ENCODE measurements at regions not wholly inside any gene's neighbourhood (a gene's known extent, or its start where the extent isn't known, plus 50 kb on each side); places are given as distances from the start of the nearest gene placed in this dataset.

GRCh38 chr1:193749868-193750267 lies 563.5 kb upstream of the B3GALT2 start:
- ATAC-seq, result no peak
- no peak overlapping the region for H3K4me3 ChIP-seq
- H3K27me3 ChIP-seq, result no peaks in the 10 kb centered on the region
- H3K4me1 ChIP-seq, result no peaks in the 10 kb centered on the region
- 94 to 99% (median 97%) methylated on average over 2 of the region's 2 CpGs for WGBS, 4 donors
- TF ChIP-seq CTCF (IDR thresholded peaks at IDR 0.05) (no peak), POLR2A (IDR thresholded peaks at IDR 0.05) (no peak)
- H3K9me3 ChIP-seq, result no peaks in the 10 kb centered on the region
- intact Hi-C loops (cut with DNase I), result loop anchor here in 2 of 10 donors (5.0 to 10.0 kb wide), 2 partner anchors 325 to 608 kb away; no protein-coding TSS in a partner anchor
- H3K27ac ChIP-seq, result no peak overlapping the region
- DNase-seq, result no peak
- no peaks in the 10 kb centered on the region for H3K36me3 ChIP-seq

- H3K9me3 ChIP-seq, result no peaks in the 10 kb centered on the region
- no peak overlapping the region for H3K27ac ChIP-seq
- no peak overlapping the region for H3K4me3 ChIP-seq
- TF ChIP-seq CTCF (IDR thresholded peaks at IDR 0.05) (no peak), POLR2A (IDR thresholded peaks at IDR 0.05) (no peak)
- 91 to 100% (median 97%) methylated on average over 1 of the region's 1 CpG for WGBS, 4 donors
- no peak for DNase-seq
- intact Hi-C loops (cut with DNase I), result no loop called here
- no peaks in the 10 kb centered on the region for H3K36me3 ChIP-seq
- ATAC-seq, result no peak
- no peaks in the 10 kb centered on the region for H3K4me1 ChIP-seq
- H3K27me3 ChIP-seq, result no peaks in the 10 kb centered on the region
Observed at GRCh38 chr1:193747579-193747978, 561.2 kb upstream of the B3GALT2 start.

GRCh38 chr1:193741228-193741627 lies 554.8 kb upstream of the B3GALT2 start:
- no peak overlapping the region for H3K27ac ChIP-seq
- H3K27me3 ChIP-seq, result no peaks in the 10 kb centered on the region
- no peaks in the 10 kb centered on the region for H3K9me3 ChIP-seq
- H3K36me3 ChIP-seq, result no peaks in the 10 kb centered on the region
- no peak for ATAC-seq
- WGBS, 4 donors, result 64 to 83% (median 67%) methylated on average over 2 of the region's 2 CpGs
- TF ChIP-seq POLR2A (IDR thresholded peaks at IDR 0.05) (no peak), CTCF (IDR thresholded peaks at IDR 0.05) (no peak)
- H3K4me1 ChIP-seq, result peaks cover 0 to 8% (median 0%) of the 10 kb centered on the region in 12 donors
- DNase-seq, result no peak
- no peak overlapping the region for H3K4me3 ChIP-seq
- intact Hi-C loops (cut with DNase I), result no loop called here

- TF ChIP-seq CTCF (IDR thresholded peaks at IDR 0.05) (no peak), POLR2A (IDR thresholded peaks at IDR 0.05) (no peak)
- intact Hi-C loops (cut with DNase I), result no loop called here
- peaks cover 0 to 9% (median 0%) of the 10 kb centered on the region in 12 donors for H3K4me1 ChIP-seq
- H3K27me3 ChIP-seq, result no peaks in the 10 kb centered on the region
- no peak overlapping the region for H3K4me3 ChIP-seq
- no peaks in the 10 kb centered on the region for H3K36me3 ChIP-seq
- DNase-seq (no peak), ATAC-seq (no peak)
- 70 to 91% (median 83%) methylated on average over 1 of the region's 1 CpG for WGBS, 4 donors
- no peaks in the 10 kb centered on the region for H3K9me3 ChIP-seq
- no peak overlapping the region for H3K27ac ChIP-seq
Observed at GRCh38 chr1:193740762-193741161, 554.3 kb upstream of the B3GALT2 start.

All from heart left ventricle (tissue), 16 donors.